SK-N-SH (cell line): ENCODE measurements at regions not wholly inside any gene's neighbourhood (a gene's known extent, or its start where the extent isn't known, plus 50 kb on each side); places are given as distances from the start of the nearest gene placed in this dataset.

ENCODE experiments used
- CTCF ChIA-PET: fragments of 300-600, 350-600 bp; formaldehyde crosslinking; extraction: SDS; loops from one replicate; lab custom pipeline; 2021; lab: Yijun Ruan, JAX
- POLR2A ChIA-PET: fragments of 350-600 bp; sonication (Branson Sonifier 250); formaldehyde crosslinking; extraction: SDS; loops from one replicate; lab custom pipeline; 2020; ENCODE audit warnings: antibody characterized with exemption, inconsistent platforms; lab: Yijun Ruan, JAX
- DNase-seq: peaks from one replicate; pipeline ENCODE4 v3.0.0; 2012
- H2AFZ ChIP-seq: fragments of 200-600 bp; sonication (generic); 2 replicates; pipeline ENCODE4 v1.8.1; 2016; ENCODE audit warnings: antibody characterized with exemption, mild to moderate bottlenecking, low read depth
- H3F3A ChIP-seq: fragments of 200-600 bp; sonication (generic); replicated peaks from 2 replicates; pipeline ENCODE3; 2016; ENCODE audit warnings: antibody characterized with exemption, mild to moderate bottlenecking; ENCODE audit not compliant: insufficient read depth
- H3K27ac ChIP-seq, 2 experiments: fragments of 200-500 bp in 1 of 2; fragments of 200-600 bp in 1 of 2; sonication (Bioruptor generic) in 1 of 2; sonication (generic), shearing (Covaris generic) in 1 of 2; 2 replicates each; pipeline versions ENCODE4 v1.5.1 to v1.6.1; 2014 to 2016; ENCODE audit warnings: low read depth in 2 of 2, inconsistent platforms in 1 of 2, low read length in 1 of 2, mild to moderate bottlenecking in 1 of 2, mixed read lengths in 1 of 2
- H3K27me3 ChIP-seq: fragments of 200-600 bp; sonication (generic), shearing (Covaris generic); 2 replicates; pipeline ENCODE4 v1.6.1; 2016; ENCODE audit warnings: mixed run types; ENCODE audit not compliant: insufficient read depth
- H3K36me3 ChIP-seq, 2 experiments: fragments of 200-500 bp in 1 of 2; fragments of 200-600 bp in 1 of 2; sonication (Bioruptor generic) in 1 of 2; sonication (generic) in 1 of 2; replicated peaks in 1 of 2; 2 replicates each; pipeline versions ENCODE3 to v1.5.1; 2014 to 2016; ENCODE audit warnings: low read length in 1 of 2, mild to moderate bottlenecking in 1 of 2; ENCODE audit not compliant: insufficient read depth in 2 of 2, control insufficient read depth in 1 of 2
- H3K4me1 ChIP-seq, 2 experiments: fragments of 200-500 bp in 1 of 2; fragments of 200-600 bp in 1 of 2; sonication (Bioruptor generic) in 1 of 2; sonication (generic), shearing (Covaris generic) in 1 of 2; 2 replicates each; pipeline versions ENCODE4 v1.5.1 to v1.6.1; 2014 to 2016; ENCODE audit warnings: low read depth in 1 of 2, low read length in 1 of 2, mixed run types in 1 of 2; ENCODE audit not compliant: insufficient read depth in 2 of 2, control insufficient read depth in 1 of 2
- H3K4me2 ChIP-seq: fragments of 200-600 bp; sonication (generic), shearing (Covaris generic); 2 replicates; pipeline ENCODE4 v1.6.1; 2017; ENCODE audit warnings: mixed run types
- H3K4me3 ChIP-seq, 2 experiments: fragments of 200-500 bp in 1 of 2; fragments of 200-600 bp in 1 of 2; sonication (Bioruptor generic) in 1 of 2; sonication (generic), shearing (Covaris generic) in 1 of 2; 2 replicates each; pipeline versions ENCODE4 v1.5.1 to v1.8.1; 2014 to 2016; ENCODE audit warnings: low read depth in 2 of 2, inconsistent platforms in 1 of 2, low read length in 1 of 2, mild to moderate bottlenecking in 1 of 2, mixed read lengths in 1 of 2, moderate library complexity in 1 of 2
- H3K79me2 ChIP-seq: fragments of 200-600 bp; sonication (generic); 2 replicates; pipeline ENCODE4 v1.8.1; 2017; ENCODE audit warnings: mild to moderate bottlenecking; ENCODE audit not compliant: insufficient read depth
- H3K9ac ChIP-seq: fragments of 200-600 bp; sonication (generic); 2 replicates; pipeline ENCODE4 v1.6.1; 2017; ENCODE audit warnings: mixed run types
- H3K9me2 ChIP-seq: fragments of 200-600 bp; sonication (generic); 2 replicates; pipeline ENCODE4 v1.6.1; 2017; ENCODE audit warnings: mixed run types
- H3K9me3 ChIP-seq: fragments of 200-600 bp; sonication (generic); 2 replicates; pipeline ENCODE4 v1.6.1; 2017; ENCODE audit warnings: mixed run types, mild to moderate bottlenecking, moderate library complexity
- H4K20me1 ChIP-seq: fragments of 200-600 bp; sonication (generic); 2 replicates; pipeline ENCODE4 v1.6.1; 2017; ENCODE audit warnings: mild to moderate bottlenecking, mixed run types; ENCODE audit not compliant: insufficient read depth
- ELF1 ChIP-seq: IDR thresholded peaks from 2 replicates; pipeline ENCODE4 v1.4.0; 2012
- FOSL2 ChIP-seq: IDR thresholded peaks from 2 replicates; pipeline ENCODE4 v1.4.0; 2012; ENCODE audit warnings: low read depth, mild to moderate bottlenecking, moderate library complexity, borderline replicate concordance
- GATA2 ChIP-seq: sonication (generic); formaldehyde crosslinking; IDR thresholded peaks from 2 replicates; pipeline ENCODE4 v1.5.0; 2020; ENCODE audit warnings: mild to moderate bottlenecking, missing genetic modification reagents
- IRF3 ChIP-seq: fragments of 150-350 bp; IDR thresholded peaks from 2 replicates; pipeline ENCODE4 v1.6.1; 2016; ENCODE audit warnings: mild to moderate bottlenecking, low read depth, low read length
- MAX ChIP-seq: IDR thresholded peaks from 2 replicates; pipeline ENCODE4 v1.4.0; 2012; ENCODE audit warnings: low read depth
- NFIC ChIP-seq: IDR thresholded peaks from 2 replicates; pipeline ENCODE4 v1.4.0; 2012; ENCODE audit warnings: borderline replicate concordance
- PBX3 ChIP-seq: IDR thresholded peaks from 2 replicates; pipeline ENCODE4; 2012
- POLR2AphosphoS5 ChIP-seq: IDR thresholded peaks from 2 replicates; pipeline ENCODE4 v1.6.1; 2012; ENCODE audit warnings: low read depth, low read length
- REST ChIP-seq: IDR thresholded peaks from 2 replicates; pipeline ENCODE4 v1.6.1; 2012; ENCODE audit warnings: mild to moderate bottlenecking, low read depth, low read length, moderate library complexity
- RFX5 ChIP-seq: IDR thresholded peaks from 2 replicates; pipeline ENCODE4 v1.6.1; 2012; ENCODE audit warnings: mild to moderate bottlenecking, improper control_type of control experiment, low read length
- RXRA ChIP-seq: IDR thresholded peaks from 2 replicates; pipeline ENCODE4 v1.4.0; 2012; ENCODE audit warnings: low read depth, mild to moderate bottlenecking, borderline replicate concordance
- SIN3A ChIP-seq: IDR thresholded peaks from 2 replicates; pipeline ENCODE4 v1.6.1; 2012; ENCODE audit warnings: low read depth, mild to moderate bottlenecking, low read length, moderate library complexity, borderline replicate concordance
- TAF1 ChIP-seq: IDR thresholded peaks from 2 replicates; pipeline ENCODE4 v1.6.1; 2012; ENCODE audit warnings: low read depth, mild to moderate bottlenecking, low read length, moderate library complexity, borderline replicate concordance
- USF1 ChIP-seq: IDR thresholded peaks from 2 replicates; pipeline ENCODE4 v1.4.0; 2012; ENCODE audit warnings: low read depth, borderline replicate concordance
- ZBTB33 ChIP-seq: IDR thresholded peaks from 2 replicates; pipeline ENCODE4 v1.4.0; 2012; ENCODE audit warnings: low read depth, borderline replicate concordance
- WGBS: methylation state at CpG from one replicate; pipeline ENCODE4 v1.1.6; 2017; ENCODE audit warnings: low lambda C conversion rate; 5-methylcytosine and 5-hydroxymethylcytosine counted together

- no peak for DNase-seq
- Histone ChIP-seq H3K9me2 (no peaks in the 10 kb centered on the region), H3K27ac (no peak overlapping the region), H3K4me3 (no peak overlapping the region), H2AFZ (no peak overlapping the region), H3F3A (no peaks in the 10 kb centered on the region), H4K20me1 (no peaks in the 10 kb centered on the region), H3K79me2 (no peaks in the 10 kb centered on the region), H3K9me3 (no peaks in the 10 kb centered on the region), H3K4me2 (no peak overlapping the region), H3K36me3 (no peaks in the 10 kb centered on the region), H3K9ac (no peak overlapping the region), H3K4me1 (no peaks in the 10 kb centered on the region), H3K27me3 (no peaks in the 10 kb centered on the region)
- 27% methylated on average over 2 of the region's 2 CpGs for WGBS
- CTCF ChIA-PET: no interaction called here
- no peak for TF ChIP-seq MAX
- no peak for TF ChIP-seq POLR2AphosphoS5
- TF ChIP-seq USF1: no peak
- TF ChIP-seq PBX3: no peak
- TF ChIP-seq TAF1: no peak
- no peak for TF ChIP-seq ZBTB33
- TF ChIP-seq SIN3A: no peak
- no peak for TF ChIP-seq GATA2 (CRISPR knock-in tag)
- TF ChIP-seq RFX5: no peak
- TF ChIP-seq IRF3: no peak
- no peak for TF ChIP-seq FOSL2
- TF ChIP-seq ELF1: no peak
- TF ChIP-seq NFIC: no peak
- TF ChIP-seq REST: no peak
- no peak for TF ChIP-seq RXRA
- POLR2A ChIA-PET: no interaction called here
These were observed 456.7 kb downstream of the SLC16A7 start for GRCh38 chr12:60052483-60052882.
